GM19240 (cell line): ENCODE measurements at regions not wholly inside any gene's neighbourhood (a gene's known extent, or its start where the extent isn't known, plus 50 kb on each side); places are given as distances from the start of the nearest gene placed in this dataset.
"Not testable (repeated sequence)": the region's sequence is repeated elsewhere in the genome, so short reads cannot be mapped to it uniquely, and the experiment has no call there.

Source experiments
- DNase-seq: peaks from one replicate; pipeline ENCODE4 v3.0.0; 2011; ENCODE audit warnings: low spot score; ENCODE audit not compliant: insufficient read length

DNA sequence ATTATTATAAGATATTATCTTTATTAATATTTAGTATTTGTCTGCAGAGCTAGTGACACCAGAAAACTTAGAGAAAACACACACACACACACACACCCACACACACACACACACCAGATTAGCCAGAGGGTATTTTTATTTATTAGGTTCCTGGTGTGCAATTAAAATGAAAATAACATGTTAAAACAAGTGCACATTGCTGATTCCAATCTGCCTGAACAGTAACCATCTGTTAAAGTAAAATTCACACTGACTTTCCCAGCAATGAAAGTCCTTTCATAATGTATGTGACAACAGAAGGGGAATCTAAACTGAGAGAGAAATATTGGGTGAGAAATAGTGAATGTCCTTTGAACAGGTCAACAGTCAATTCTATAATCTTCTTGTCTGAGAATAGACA, 2323.5 kb upstream of the ACO1 start:
- DNase-seq: no peak

DNA sequence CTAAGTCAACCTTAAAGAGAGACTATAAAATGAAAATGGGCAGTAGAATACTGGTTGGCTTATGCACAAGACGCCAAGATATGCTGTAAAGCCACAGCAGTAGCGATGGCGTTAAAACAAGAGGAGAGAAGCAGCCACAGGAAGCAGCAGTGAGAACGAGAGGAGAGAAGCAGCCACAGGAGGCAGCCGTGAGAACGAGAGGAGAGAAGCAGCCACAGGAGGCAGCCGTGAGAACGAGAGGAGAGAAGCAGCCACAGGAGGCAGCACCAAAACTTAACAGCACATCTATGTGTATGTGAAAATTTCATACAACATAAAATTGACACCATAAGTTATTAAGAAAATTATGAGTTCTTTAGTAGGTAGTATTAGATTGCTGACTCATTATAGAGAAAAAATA, 2318.6 kb upstream of the ACO1 start:
- no peak for DNase-seq

DNA sequence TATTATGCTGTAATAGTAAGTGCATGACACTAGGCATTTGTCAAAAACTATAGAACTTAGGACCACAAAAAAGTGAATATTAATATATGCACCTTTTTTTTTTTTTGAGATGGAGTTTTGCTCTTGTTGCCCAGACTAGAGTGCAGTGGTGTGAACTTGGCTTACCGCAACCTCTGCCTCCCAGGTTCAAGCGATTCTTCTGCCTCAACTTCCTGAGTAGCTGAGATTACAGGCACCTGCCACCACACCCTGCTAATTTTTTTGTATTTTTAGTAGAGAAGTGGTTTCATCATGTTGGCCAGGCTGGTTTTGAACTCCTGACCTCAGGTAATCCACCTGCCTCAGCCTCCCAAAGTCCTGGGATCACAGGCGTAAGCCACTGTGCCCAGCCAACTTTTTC, 2315.2 kb upstream of the ACO1 start:
- not testable (repeated sequence) for DNase-seq

GRCh38 chr9:30075022-30075421, 2309.4 kb upstream of the ACO1 start:
- no peak for DNase-seq

DNA sequence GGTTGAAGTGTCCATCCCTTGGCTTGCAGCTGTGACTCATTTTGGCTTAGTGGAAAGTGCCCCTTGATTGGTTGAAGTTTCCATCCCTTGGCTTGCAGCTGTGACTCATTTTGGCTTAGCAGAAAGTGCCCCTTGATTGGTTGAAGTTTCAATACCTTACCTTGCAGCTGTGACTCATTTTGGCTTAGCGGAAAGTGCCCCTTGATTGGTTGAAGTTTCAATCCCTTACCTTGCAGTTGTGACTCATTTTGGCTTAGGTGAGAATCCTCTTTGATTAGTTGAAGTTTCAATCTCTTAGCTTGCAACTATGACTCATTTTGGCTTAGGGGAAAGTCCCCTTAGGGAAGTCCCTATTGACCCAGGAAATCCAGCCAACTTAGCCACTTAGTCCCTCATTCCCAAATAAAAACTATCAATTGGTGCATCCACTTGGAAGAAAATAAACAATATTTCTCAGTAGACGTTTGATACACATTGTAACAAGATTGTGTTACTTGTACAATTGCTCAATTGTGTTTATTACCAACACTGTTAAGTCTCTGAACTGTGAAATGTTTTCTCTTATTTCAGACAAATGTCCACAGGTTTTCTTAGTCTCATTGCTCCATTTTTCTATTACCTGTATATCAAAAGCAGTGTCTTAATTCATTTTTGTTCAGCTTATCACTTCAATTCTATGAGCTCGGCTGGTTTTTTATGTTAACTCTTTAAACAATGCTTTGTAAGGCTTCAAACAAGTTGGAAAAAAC, 2308.8 kb upstream of the ACO1 start:
- no peak for DNase-seq

DNA sequence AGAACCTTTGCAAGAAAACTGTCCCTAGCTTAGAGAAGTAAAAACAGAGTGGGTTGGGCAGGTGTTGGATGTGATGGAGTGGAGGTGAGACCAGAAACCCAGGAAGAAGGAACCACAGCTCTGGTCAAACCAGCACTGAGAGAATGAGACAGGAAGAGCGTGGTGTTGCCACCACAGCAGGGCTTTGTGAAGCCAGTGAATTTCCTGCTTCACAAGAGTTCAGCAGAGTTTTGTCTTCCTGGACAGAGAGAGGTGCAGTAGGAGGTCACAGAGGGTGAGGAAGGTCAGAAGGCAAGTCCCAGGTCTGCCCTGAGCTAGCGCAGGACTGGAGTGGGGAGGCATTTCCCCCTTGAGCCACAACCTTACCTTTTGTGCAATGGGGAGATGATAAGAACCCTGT, 2306.2 kb upstream of the ACO1 start:
- no peak for DNase-seq

- no peak for DNase-seq
These were observed 2295.0 kb upstream of the ACO1 start for GRCh38 chr9:30089428-30089827.

DNA sequence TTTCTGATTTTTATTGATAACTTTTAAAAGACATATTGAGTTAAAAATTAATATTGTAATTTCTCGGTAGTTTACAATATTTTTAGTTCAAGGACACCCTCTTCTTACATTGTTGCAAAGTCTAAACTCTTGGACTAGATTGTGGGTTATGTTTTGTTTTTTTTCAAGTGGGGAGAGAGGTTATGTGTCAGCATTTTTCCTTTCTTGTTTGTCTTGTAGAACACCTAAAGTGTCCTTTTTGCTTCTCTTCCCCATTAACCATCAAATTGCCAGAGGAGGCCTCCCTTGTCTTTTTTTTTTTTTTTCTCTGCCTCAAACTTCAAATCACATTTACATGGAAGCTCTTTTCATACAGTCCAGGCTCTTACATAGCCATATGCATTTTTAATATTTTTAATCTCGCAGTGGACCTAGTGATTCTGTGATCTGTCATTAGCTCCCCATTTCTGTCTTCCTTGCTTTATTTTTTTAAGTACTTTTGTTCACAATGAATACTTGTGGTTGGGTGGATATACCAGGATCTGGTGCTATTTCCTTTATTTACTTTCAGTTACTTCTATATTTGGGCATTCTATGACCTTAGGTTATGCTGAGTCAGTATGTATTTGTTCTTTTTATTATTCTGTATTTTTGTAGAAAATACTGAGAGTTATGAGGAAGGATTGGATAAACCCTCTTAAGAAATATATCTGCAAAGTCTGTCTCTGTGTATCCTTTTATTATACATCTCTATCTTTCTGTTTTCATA, 2280.6 kb upstream of the ACO1 start:
- no peak for DNase-seq

DNA sequence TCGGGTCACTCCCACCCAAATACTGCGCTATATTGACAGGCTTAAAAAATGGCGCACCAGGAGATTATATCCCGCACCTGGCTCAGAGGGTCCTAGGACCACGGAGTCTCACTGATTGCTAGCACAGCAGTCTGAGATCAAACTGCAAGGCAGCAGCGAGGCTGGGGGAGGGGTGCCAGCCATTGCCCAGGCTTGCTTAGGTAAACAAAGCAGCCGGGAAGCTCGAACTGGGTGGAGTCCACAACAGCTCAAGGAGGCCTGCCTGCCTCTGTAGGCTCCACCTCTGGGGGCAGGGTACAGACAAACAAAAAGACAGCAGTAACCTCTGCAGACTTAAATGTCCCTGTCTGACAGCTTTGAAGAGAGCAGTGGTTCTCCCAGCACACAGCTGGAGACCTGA, 2277.3 kb upstream of the ACO1 start:
- DNase-seq: not testable (repeated sequence)

GRCh38 chr9:30116673-30117217, 2267.7 kb upstream of the ACO1 start:
- no peak for DNase-seq

DNA sequence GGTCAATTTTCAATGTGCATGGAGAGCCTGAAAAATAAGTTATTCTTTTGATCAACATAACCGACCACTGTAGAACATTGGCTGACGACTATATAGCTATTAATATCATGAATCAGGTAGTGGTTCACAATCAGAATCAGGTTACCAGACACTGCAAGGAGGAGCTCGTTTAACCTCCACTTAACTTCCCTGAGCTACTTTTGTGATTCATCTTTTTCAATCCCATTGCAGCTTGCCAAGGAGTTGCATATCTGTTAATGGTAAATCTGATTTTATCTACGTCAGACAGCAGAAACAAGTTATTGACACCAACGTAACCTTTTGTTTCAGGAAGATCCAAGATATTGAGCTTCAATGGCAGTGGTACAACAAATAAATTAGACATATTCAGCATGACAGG, 2263.8 kb upstream of the ACO1 start:
- no peak for DNase-seq

DNA sequence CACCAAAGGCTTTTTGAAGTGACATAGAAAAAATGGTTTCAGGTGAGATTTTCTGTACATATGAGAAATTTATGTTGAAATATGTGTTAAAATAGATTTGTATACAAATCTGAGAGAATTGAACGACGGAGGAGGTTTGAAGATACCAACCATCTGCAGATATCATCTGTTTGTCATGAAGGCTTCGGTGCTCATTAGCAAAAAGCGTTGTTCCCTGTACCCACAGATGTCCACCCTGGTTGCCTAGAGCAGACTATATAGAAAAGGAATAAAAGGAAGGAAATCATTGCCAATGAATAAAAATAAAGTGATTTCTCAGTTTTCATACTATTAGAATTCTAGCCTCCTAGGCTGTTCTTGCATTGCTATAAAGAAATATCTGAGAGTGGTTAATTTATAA, 2262.8 kb upstream of the ACO1 start:
- no peak for DNase-seq

GRCh38 chr9:30125881-30126280, 2258.6 kb upstream of the ACO1 start:
- no peak for DNase-seq

DNA sequence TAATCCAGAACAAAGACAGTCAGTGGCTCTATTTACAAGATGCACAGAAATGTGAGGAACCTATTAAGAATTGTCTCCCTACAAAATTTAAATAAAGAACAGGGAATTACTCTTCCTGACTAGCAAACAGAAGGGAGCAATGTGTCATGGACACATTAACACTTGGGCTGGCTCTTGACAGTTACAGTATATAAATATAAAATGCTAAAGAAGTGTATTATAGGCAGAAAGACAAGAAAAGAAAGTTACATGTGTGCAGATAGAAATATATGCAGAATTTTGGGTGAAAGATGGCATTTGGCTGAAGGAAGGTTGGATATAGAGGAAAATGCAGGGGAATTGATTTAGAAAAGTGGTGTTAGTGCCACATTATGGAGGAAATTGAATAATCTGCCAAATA, 2257.1 kb upstream of the ACO1 start:
- no peak for DNase-seq

DNA sequence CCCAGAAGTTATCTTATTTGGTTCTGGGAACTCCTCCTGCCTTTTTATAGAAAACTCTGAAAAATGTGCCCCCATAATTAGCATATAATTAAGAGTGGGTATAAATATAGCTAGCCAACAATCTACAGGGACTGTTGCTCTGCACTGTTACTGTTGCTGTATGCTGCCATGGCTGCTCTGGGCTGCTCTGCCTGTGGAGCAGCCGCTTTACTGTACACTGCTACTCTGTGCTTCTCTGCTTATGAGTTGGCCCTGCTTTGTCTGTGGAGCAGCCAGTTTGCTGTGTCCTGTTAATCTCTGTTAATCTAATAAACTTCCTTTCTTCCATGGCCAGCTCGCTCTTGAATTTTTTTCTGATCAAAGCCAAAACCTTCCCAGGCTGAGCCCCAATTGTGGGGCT, 2244.0 kb upstream of the ACO1 start:
- DNase-seq: no peak

GRCh38 chr9:30160570-30160969, 2223.9 kb upstream of the ACO1 start:
- no peak for DNase-seq

GRCh38 chr9:30172206-30172605, 2212.2 kb upstream of the ACO1 start:
- no peak for DNase-seq

DNA sequence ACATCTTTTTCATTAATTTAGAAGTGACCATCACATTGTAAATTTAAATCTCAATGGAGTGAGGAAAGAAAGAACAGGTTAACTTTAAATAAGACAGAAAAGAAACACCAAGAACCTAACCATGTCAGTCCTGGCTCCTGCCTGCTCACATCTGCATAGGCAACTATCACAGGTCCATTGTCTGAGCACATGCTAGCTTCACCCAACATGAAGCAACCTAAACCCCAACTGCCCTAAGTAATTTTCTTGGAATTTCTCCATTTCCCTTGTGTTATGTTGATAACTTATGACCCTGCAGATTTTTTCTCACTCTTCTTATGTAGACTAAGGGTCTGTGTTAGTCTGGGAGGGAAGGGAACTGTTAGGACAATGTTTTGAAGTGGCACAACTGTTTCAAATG, 2205.8 kb upstream of the ACO1 start:
- DNase-seq: no peak

GRCh38 chr9:30193421-30193820, 2191.0 kb upstream of the ACO1 start:
- no peak for DNase-seq

DNA sequence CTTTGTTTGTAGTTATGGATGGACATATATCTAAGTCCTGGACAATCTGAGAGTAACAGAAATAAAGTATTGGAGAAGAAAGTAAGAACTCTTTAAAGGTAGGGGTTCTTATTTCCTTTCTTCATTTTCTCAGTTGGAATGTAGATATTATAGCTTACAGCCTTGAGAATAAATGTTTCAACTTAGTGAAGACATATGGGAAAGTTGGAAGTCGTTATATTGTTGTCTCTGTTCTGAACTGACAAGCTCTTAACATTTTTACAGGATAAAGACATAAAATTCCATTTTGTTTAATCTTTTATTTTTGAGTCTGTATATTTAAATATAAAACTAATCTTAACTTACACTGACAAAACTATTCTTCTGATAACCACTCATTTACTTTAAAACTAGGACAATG, 2187.5 kb upstream of the ACO1 start:
- DNase-seq: no peak

DNA sequence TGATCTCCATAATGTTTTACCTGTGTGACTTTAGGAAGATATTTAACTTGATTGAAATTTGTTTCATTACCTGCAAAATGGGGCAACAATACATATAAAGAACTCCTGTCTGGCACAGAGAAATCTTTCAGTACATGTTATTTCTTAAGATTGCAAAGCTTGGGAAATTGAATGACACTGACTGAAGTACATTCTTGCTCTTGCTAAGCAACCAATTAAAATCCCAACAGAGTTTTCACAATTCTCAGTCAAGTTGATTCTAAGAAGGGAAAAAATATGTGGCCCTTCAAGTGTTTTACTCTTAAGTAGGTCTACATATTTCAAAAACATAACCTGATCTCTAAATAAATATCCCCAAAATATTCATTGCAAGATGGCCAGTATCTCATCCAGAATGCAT, 2187.0 kb upstream of the ACO1 start:
- no peak for DNase-seq

- no peak for DNase-seq
These were observed 2186.5 kb upstream of the ACO1 start for GRCh38 chr9:30197954-30198353.
